GM13977 (cell line): ENCODE measurements at regions not wholly inside any gene's neighbourhood (a gene's known extent, or its start where the extent isn't known, plus 50 kb on each side); places are given as distances from the start of the nearest gene placed in this dataset.

Source experiments
- DNase-seq: peaks from one replicate; pipeline ENCODE4 v3.0.0; 2012; ENCODE audit warnings: low spot score
- CTCF ChIP-seq: IDR thresholded peaks from 2 replicates; pipeline ENCODE4 v1.5.1; 2012; ENCODE audit warnings: mild to moderate bottlenecking, control low read depth; ENCODE audit not compliant: insufficient read depth; ENCODE audit errors: extremely low read depth, missing control alignments
- in situ Hi-C: fragments of 300-500 bp; cut with MboI; formaldehyde crosslinking; loops from one replicate; pipeline ENCODE4 v1.12.0; 2022; ENCODE audit warnings: low sequenced_read_pairs, low pct_unique_long_range_greater_than_20kb, mixed read lengths, inconsistent platforms; ENCODE audit not compliant: unreplicated experiment

GRCh38 chr3:117885011-117885441, 1149.6 kb downstream of the IGSF11 start:
- no peak for DNase-seq
- no peak for TF ChIP-seq CTCF
- in situ Hi-C loops, result no loop called here

- no peak for TF ChIP-seq CTCF
- DNase-seq, result no peak
- in situ Hi-C loops, result no loop called here
Observed at GRCh38 chr3:117886147-117886546, 1148.5 kb downstream of the IGSF11 start.

GRCh38 chr3:117887031-117887430, 1147.6 kb downstream of the IGSF11 start:
- no peak for TF ChIP-seq CTCF
- DNase-seq, result no peak
- in situ Hi-C loops, result no loop called here

GRCh38 chr3:117887901-117888300, 1146.7 kb downstream of the IGSF11 start:
- no peak for DNase-seq
- TF ChIP-seq CTCF, result no peak
- in situ Hi-C loops, result no loop called here

- TF ChIP-seq CTCF, result no peak
- DNase-seq, result no peak
- in situ Hi-C loops, result no loop called here
Observed at GRCh38 chr3:117892431-117892841, 1142.2 kb downstream of the IGSF11 start.

GRCh38 chr3:117893001-117893400, 1141.6 kb downstream of the IGSF11 start:
- TF ChIP-seq CTCF, result no peak
- no peak for DNase-seq
- in situ Hi-C loops, result no loop called here

- in situ Hi-C loops, result no loop called here
- TF ChIP-seq CTCF, result no peak
- no peak for DNase-seq
Observed at GRCh38 chr3:117893638-117894037, 1141.0 kb downstream of the IGSF11 start.
